Left ventricle myocardium superior (tissue), 1 donor: ENCODE measurements at regions not wholly inside any gene's neighbourhood (a gene's known extent, or its start where the extent isn't known, plus 50 kb on each side); places are given as distances from the start of the nearest gene placed in this dataset.

Source experiments
- ATAC-seq: fragments of 200-7000 bp; cut with Tn5 transposase; one replicate; pipeline ENCODE4 v1.9.1; 2020; ENCODE audit warnings: mild to moderate bottlenecking, moderate library complexity
- DNase-seq: peaks from one replicate; pipeline ENCODE4 v3.0.0-alpha.2; 2020
- intact Hi-C: fragments of 100-400 bp; cut with micrococcal nuclease; formaldehyde crosslinking; loops from one replicate; pipeline ENCODE4 v1.11.0; 2022
- donor health status: DM: no; HTN: yes; CAD: no; lungs with severe emphysema.

GRCh38 chr3:73327052-73327451, 265.6 kb downstream of the EBLN2 start:
- DNase-seq (no peak), ATAC-seq (peak; percentile 65)
- intact Hi-C loops, result no loop called here
